RWPE2 (cell line): ENCODE measurements at regions not wholly inside any gene's neighbourhood (a gene's known extent, or its start where the extent isn't known, plus 50 kb on each side); places are given as distances from the start of the nearest gene placed in this dataset.

Source experiments
- ATAC-seq: fragments of 200-7000 bp; cut with Tn5 transposase; 3 replicates; pipeline ENCODE4 v1.9.1; 2021; ENCODE audit warnings: low read depth
- DNase-seq: peaks from one replicate; pipeline ENCODE4 v3.0.0-alpha.2; 2020; ENCODE audit warnings: low spot score
- H3K27ac ChIP-seq: fragments of 450-650 bp; 2 replicates; pipeline ENCODE4 v1.5.1; 2017; ENCODE audit warnings: mild to moderate bottlenecking; ENCODE audit not compliant: poor library complexity, severe bottlenecking
- H3K27me3 ChIP-seq: fragments of 250-450 bp; sonication (Bioruptor Pico); 2 replicates; pipeline ENCODE4 v1.5.1; 2021; ENCODE audit warnings: mild to moderate bottlenecking, moderate library complexity; ENCODE audit not compliant: insufficient read depth, poor library complexity, severe bottlenecking
- H3K36me3 ChIP-seq: fragments of 250-450 bp; sonication (Bioruptor Pico); 2 replicates; pipeline ENCODE4 v1.5.1; 2020; ENCODE audit warnings: low read depth, mild to moderate bottlenecking, moderate library complexity
- H3K4me1 ChIP-seq: fragments of 250-450 bp; sonication (Bioruptor Pico); 2 replicates; pipeline ENCODE4 v1.5.1; 2021; ENCODE audit warnings: mild to moderate bottlenecking, moderate library complexity; ENCODE audit not compliant: insufficient read depth, poor library complexity, severe bottlenecking
- H3K4me3 ChIP-seq: fragments of 250-450 bp; sonication (Bioruptor Pico); 2 replicates; pipeline ENCODE4 v1.5.1; 2021; ENCODE audit warnings: mild to moderate bottlenecking, moderate library complexity; ENCODE audit not compliant: severe bottlenecking
- H3K9me3 ChIP-seq: fragments of 250-450 bp; sonication (Bioruptor Pico); 2 replicates; pipeline ENCODE4 v1.5.1; 2021; ENCODE audit warnings: mild to moderate bottlenecking, moderate library complexity; ENCODE audit not compliant: severe bottlenecking
- CTCF ChIP-seq: fragments of 450-650 bp; IDR thresholded peaks from one replicate; pipeline ENCODE4 v1.5.1; 2017; ENCODE audit warnings: mild to moderate bottlenecking, moderate library complexity; ENCODE audit not compliant: poor library complexity, severe bottlenecking

GRCh38 chr18:38579764-38580163 is 1014.2 kb upstream of the CELF4 start:
- Histone ChIP-seq H3K4me3 (no peak overlapping the region), H3K4me1 (no peaks in the 10 kb centered on the region)

DNA sequence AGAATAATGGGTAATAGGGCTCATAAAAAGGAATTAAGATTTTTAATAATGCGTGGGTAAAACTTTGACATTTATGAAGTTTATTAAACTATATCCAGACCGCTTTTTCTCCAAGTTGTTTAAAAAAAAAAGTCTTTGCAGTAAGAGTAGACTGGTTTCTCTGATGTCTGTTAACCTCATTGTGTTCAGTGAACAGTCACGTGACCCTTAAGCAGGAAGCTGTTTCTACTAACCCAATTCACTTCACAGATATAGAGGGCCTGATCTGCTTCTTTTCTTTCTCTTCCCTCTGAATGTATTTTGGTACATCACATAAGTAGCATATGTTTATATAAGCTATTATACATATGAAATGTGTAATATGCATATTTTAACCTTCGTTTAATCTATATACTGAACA is 1011.3 kb upstream of the CELF4 start:
- ATAC-seq, result no peak
- Histone ChIP-seq H3K4me3 (no peak overlapping the region), H3K4me1 (no peaks in the 10 kb centered on the region), H3K27me3 (no peaks in the 10 kb centered on the region), H3K9me3 (no peaks in the 10 kb centered on the region), H3K36me3 (no peaks in the 10 kb centered on the region), H3K27ac (no peak overlapping the region)
- TF ChIP-seq CTCF, result no peak
- DNase-seq, result no peak

More at GRCh38 chr18:38579764-38580163, 1014.2 kb upstream of the CELF4 start:
- no peak for TF ChIP-seq CTCF
- no peaks in the 10 kb centered on the region for H3K9me3 ChIP-seq
- ATAC-seq (no peak), DNase-seq (no peak)
- H3K36me3 ChIP-seq, result no peaks in the 10 kb centered on the region
- no peaks in the 10 kb centered on the region for H3K27me3 ChIP-seq
- no peak overlapping the region for H3K27ac ChIP-seq

GRCh38 chr18:38576349-38576748 is 1010.8 kb upstream of the CELF4 start:
- no peak for TF ChIP-seq CTCF
- Histone ChIP-seq H3K27me3 (no peaks in the 10 kb centered on the region), H3K36me3 (no peaks in the 10 kb centered on the region), H3K9me3 (no peaks in the 10 kb centered on the region), H3K4me1 (no peaks in the 10 kb centered on the region), H3K4me3 (no peak overlapping the region), H3K27ac (no peak overlapping the region)
- DNase-seq (no peak), ATAC-seq (no peak)

- DNase-seq (no peak), ATAC-seq (no peak)
- Histone ChIP-seq H3K9me3 (no peaks in the 10 kb centered on the region), H3K4me3 (no peak overlapping the region), H3K27me3 (no peaks in the 10 kb centered on the region), H3K27ac (no peak overlapping the region), H3K4me1 (no peaks in the 10 kb centered on the region), H3K36me3 (no peaks in the 10 kb centered on the region)
- TF ChIP-seq CTCF, result no peak
Measured at GRCh38 chr18:38575648-38576047, 1010.0 kb upstream of the CELF4 start.

DNA sequence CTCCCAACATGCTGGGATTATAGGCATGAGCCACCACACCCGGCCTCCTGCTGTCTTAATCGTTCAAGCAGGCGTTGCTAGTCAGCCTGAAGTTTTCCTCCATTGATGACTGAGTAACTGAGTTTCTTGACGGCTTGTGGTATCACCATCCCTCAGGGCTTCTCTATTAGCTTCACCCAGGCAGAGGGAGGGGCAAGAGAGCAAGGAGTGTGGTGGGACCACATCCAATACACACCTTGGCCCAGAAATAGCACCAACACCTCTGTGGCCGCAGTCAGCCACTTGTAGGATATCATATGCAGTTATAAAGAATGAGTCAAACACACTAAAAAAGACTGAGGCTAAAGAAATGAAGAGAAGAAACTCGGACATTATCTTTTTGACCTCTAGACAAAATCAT is 1009.4 kb upstream of the CELF4 start:
- ATAC-seq, result no peak
- no peaks in the 10 kb centered on the region for H3K36me3 ChIP-seq
- H3K4me1 ChIP-seq, result no peaks in the 10 kb centered on the region
- TF ChIP-seq CTCF, result no peak
- H3K27ac ChIP-seq, result no peak overlapping the region
- no peaks in the 10 kb centered on the region for H3K27me3 ChIP-seq
- no peaks in the 10 kb centered on the region for H3K9me3 ChIP-seq
- H3K4me3 ChIP-seq, result no peak overlapping the region
- DNase-seq, result no peak
